C4-2B (cell line): ENCODE measurements at regions not wholly inside any gene's neighbourhood (a gene's known extent, or its start where the extent isn't known, plus 50 kb on each side); places are given as distances from the start of the nearest gene placed in this dataset.

Experiments
- H3K27ac ChIP-seq: fragments of 450-650 bp; 2 replicates; pipeline ENCODE4 v1.5.1; 2017
- ZFX ChIP-seq: fragments of 450-650 bp; IDR thresholded peaks from 2 replicates; pipeline ENCODE4 v1.6.1; 2017
- TF ChIP-seq, protein P1 (sequence below): fragments of 450-650 bp; conservative IDR thresholded peaks from 2 replicates; pipeline ENCODE4 v1.5.1; 2017; ENCODE audit warnings: mild to moderate bottlenecking

GRCh38 chr9:84141741-84142370 lies 161.3 kb downstream of the RMI1 start:
- TF ChIP-seq ZFX: no peak
- TF ChIP-seq, protein P1, sequence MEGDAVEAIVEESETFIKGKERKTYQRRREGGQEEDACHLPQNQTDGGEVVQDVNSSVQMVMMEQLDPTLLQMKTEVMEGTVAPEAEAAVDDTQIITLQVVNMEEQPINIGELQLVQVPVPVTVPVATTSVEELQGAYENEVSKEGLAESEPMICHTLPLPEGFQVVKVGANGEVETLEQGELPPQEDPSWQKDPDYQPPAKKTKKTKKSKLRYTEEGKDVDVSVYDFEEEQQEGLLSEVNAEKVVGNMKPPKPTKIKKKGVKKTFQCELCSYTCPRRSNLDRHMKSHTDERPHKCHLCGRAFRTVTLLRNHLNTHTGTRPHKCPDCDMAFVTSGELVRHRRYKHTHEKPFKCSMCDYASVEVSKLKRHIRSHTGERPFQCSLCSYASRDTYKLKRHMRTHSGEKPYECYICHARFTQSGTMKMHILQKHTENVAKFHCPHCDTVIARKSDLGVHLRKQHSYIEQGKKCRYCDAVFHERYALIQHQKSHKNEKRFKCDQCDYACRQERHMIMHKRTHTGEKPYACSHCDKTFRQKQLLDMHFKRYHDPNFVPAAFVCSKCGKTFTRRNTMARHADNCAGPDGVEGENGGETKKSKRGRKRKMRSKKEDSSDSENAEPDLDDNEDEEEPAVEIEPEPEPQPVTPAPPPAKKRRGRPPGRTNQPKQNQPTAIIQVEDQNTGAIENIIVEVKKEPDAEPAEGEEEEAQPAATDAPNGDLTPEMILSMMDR: no peak
- H3K27ac ChIP-seq: no peak overlapping the region

- TF ChIP-seq, protein P1: no peak
- no peak for TF ChIP-seq ZFX
- H3K27ac ChIP-seq: no peak overlapping the region
These were observed 164.4 kb downstream of the RMI1 start for GRCh38 chr9:84145031-84145430.

DNA sequence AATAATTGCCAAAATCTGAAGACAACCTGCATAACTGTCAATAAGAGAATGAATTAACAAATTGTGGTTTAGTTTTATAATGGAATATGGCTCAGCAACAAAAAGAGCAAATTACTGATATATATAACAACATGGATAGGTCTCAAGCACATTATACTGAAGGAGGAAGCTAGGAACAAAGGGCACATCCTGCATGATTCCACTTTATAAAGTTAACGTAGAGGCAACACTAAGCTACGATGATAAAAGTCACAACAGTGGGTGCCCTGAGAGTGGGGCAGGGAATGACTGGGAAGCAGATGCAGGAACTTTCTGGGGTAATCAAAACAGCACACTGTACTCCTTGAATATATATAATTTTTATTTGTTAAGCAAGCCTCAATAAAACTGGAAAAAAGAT lies 165.2 kb downstream of the RMI1 start:
- H3K27ac ChIP-seq: no peak overlapping the region
- no peak for TF ChIP-seq ZFX
- TF ChIP-seq, protein P1: no peak

DNA sequence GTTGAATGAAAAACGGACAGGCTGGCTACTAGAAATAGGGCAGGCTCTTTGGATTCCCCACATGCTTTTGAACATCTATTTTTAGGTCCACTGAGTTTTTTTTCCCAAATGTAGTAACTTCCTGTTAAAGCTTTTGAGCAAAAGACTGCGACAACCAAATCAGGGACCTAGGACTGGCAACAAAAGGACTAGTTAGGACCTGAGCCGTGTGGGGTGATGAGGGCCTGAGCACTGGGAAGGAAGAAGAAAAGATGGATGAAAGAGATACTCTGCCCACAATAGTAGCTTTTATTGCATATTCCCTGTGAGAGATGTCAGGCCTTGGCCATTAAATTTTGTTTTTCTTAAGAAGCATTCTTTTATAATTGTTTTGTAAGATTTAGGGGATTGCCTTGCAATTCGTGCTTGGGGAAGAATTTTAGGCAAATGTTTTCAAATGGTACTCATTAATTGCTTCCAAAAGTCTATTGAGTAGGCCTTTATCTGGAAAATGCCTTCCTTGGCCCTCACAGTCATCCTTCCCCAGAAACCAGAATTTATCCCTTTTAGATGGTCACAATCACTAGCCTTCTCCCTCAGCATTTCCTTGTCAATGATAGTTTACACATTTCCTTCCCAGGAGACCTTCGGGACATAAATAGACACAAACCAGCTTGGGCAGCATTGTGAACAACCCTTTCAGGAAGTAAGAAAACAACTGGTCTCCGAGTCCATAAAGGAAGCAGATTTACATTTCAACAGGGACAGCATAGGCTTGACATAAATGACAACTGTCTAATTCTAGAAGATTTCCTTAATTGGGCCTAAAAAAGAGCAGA lies 166.5 kb downstream of the RMI1 start:
- no peak overlapping the region for H3K27ac ChIP-seq

GRCh38 chr9:84151236-84151635 lies 170.6 kb downstream of the RMI1 start:
- TF ChIP-seq, protein P1: no peak
- no peak for TF ChIP-seq ZFX
- no peak overlapping the region for H3K27ac ChIP-seq

More for the DNA sequence above, 166.5 kb downstream of the RMI1 start:
- no peak for TF ChIP-seq ZFX
- TF ChIP-seq, protein P1: no peak

DNA sequence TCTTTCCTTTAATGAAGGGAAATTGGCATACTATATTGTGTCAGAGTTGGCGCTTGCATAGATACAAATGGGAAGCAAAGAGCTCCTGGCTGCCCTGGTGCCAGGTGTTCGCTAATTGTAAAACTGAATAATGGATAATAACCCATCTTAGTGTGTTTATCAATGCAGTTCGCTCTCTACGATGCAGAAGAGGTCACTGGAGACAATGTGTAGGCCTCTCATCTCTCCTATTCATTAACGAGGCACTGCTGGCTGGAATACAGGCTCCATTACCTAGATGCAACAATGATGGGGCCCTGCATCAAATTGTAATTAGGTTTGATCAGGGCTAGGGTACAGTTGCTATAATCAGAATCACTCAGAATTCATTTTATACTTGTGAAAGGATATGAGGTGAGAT lies 171.0 kb downstream of the RMI1 start:
- H3K27ac ChIP-seq: no peak overlapping the region
- TF ChIP-seq ZFX: no peak
- TF ChIP-seq, protein P1: no peak

- TF ChIP-seq, protein P1: no peak
- no peak for TF ChIP-seq ZFX
- H3K27ac ChIP-seq: no peak overlapping the region
These were observed 171.6 kb downstream of the RMI1 start for GRCh38 chr9:84152204-84152603.
